D721Med (cell line): ENCODE measurements at regions not wholly inside any gene's neighbourhood (a gene's known extent, or its start where the extent isn't known, plus 50 kb on each side); places are given as distances from the start of the nearest gene placed in this dataset.
"Not testable (repeated sequence)": the region's sequence is repeated elsewhere in the genome, so short reads cannot be mapped to it uniquely, and the experiment has no call there.

ENCODE experiments used
- DNase-seq: peaks from one replicate; pipeline ENCODE4 v3.0.0; 2011; ENCODE audit warnings: low spot score; ENCODE audit not compliant: insufficient read length
- FAIRE-seq: peaks from 2 replicates; lab custom pipeline; 2011; peaks lifted over from hg19 to GRCh38; lab: Jason Lieb, UNC
- CTCF ChIP-seq: IDR thresholded peaks from 2 replicates; pipeline ENCODE4 v1.5.1; 2012; ENCODE audit warnings: mild to moderate bottlenecking, control low read depth; ENCODE audit not compliant: insufficient read depth; ENCODE audit errors: missing control alignments

- FAIRE-seq (no peak), DNase-seq (no peak)
- TF ChIP-seq CTCF = no peak
Measured at GRCh38 chr6:71672876-71673275, 213.5 kb upstream of the RIMS1 start.

- no peak for TF ChIP-seq CTCF
- FAIRE-seq (no peak), DNase-seq (no peak)
Measured at GRCh38 chr6:71675386-71675785, 211.0 kb upstream of the RIMS1 start.

- DNase-seq (no peak), FAIRE-seq (no peak)
- TF ChIP-seq CTCF = no peak
Measured at GRCh38 chr6:71676298-71676697, 210.1 kb upstream of the RIMS1 start.

GRCh38 chr6:71678091-71678490 is 208.3 kb upstream of the RIMS1 start:
- no peak for FAIRE-seq

GRCh38 chr6:71681234-71681867 is 205.0 kb upstream of the RIMS1 start:
- no peak for DNase-seq
- FAIRE-seq = no peak
- no peak for TF ChIP-seq CTCF

More at GRCh38 chr6:71678091-71678490, 208.3 kb upstream of the RIMS1 start:
- no peak for DNase-seq
- no peak for TF ChIP-seq CTCF

- FAIRE-seq, DNase-seq: not testable (repeated sequence)
Measured at GRCh38 chr6:71686021-71686677, 200.2 kb upstream of the RIMS1 start.

- FAIRE-seq (no peak), DNase-seq (no peak)
- TF ChIP-seq CTCF = no peak
Measured at GRCh38 chr6:71698702-71699101, 187.6 kb upstream of the RIMS1 start.
